ENCODE measurements at regions not wholly inside any gene's neighbourhood (a gene's known extent, or its start where the extent isn't known, plus 50 kb on each side); places are given as distances from the start of the nearest gene placed in this dataset.

DNA sequence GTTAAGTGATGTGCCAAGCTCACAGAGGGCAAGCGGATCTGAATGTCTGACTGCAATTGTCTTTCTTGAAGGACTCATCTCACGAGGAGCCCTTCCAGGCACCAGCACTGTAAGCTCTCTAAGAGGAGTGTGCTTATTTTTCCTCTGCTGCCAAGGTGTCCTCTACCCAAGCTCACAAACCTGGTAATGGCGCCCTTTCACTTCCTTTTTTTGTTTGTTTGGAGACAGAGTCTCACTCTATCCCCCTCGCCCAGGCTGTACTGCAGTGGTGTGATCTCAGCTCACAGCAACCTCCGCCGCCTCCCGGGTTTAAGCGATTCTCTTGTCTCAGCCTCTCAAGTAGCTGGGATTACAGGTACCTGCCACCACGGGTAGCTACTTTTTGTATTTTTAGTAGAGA, 233.8 kb downstream of the MAP2K4 start:
- CTCF ChIA-PET, result interaction anchor here (1.3 kb wide), 1 partner anchor 748 kb away, joined by 4 read pairs; no protein-coding TSS in a partner anchor
- DNase-seq, result no peak
- no peak overlapping the region for H3K27ac Mint-ChIP-seq
- no peaks in the 10 kb centered on the region for H3K9me3 Mint-ChIP-seq
- H3K4me1 Mint-ChIP-seq, result no peaks in the 10 kb centered on the region
- no peaks in the 10 kb centered on the region for H3K27me3 Mint-ChIP-seq
- no peaks in the 10 kb centered on the region for H3K36me3 Mint-ChIP-seq
- no peak overlapping the region for H3K4me3 Mint-ChIP-seq

DNA sequence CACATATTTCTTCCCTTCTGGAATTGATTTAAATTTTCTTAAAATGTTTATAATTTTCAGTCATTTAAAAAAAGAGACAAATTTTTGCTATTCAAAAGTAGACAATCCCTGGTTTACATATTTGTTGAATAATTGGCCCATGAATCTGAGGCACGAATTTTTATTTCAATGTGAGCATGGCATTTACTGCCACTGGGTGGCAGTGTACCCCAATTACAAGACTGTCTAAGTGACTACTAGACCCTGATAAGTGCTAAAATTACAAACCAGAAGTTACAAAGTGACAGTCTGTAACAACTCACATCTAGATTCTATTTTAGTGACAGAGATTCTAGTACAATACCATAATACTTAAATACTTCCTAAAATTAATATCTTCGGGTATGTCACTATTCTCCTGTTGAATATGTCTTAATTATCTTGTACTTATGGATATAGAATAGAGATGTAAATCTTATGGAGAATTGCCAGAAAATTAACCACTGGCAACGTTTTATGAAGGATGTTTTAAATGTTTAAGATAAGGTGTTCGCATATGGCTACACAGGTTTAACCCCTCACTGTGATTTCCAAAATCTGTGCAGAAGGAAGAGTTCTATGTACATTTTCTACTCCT, 235.8 kb downstream of the MAP2K4 start:
- Mint-ChIP-seq H3K4me1 (no peaks in the 10 kb centered on the region), H3K36me3 (no peaks in the 10 kb centered on the region), H3K4me3 (no peak overlapping the region), H3K27ac (no peak overlapping the region), H3K9me3 (peaks cover 2% of the 10 kb centered on the region), H3K27me3 (no peaks in the 10 kb centered on the region)
- CTCF ChIA-PET, result no interaction called here
- peak; percentile 25 for DNase-seq

DNA sequence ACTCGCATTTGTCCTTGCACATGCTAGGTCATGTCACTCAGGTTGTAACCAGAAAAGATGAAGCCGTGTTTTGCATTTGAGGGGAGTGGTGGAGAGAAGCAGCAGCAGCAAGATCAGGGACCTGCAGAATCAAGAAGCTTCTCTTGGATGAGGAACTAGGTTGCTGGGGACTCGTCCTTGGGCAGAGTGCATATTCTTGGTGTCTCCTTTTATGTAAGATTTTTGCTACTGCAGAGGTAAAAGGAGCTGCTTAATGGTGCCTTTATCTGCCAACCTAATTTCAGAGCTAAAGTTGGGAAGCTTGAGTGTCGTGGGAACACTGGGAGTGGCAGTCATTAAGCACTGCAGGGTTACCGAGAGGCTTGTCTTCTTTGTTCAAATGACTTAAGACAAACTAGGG, 236.5 kb downstream of the MAP2K4 start:
- H3K36me3 Mint-ChIP-seq, result no peaks in the 10 kb centered on the region
- CTCF ChIA-PET, result no interaction called here
- no peak for DNase-seq
- H3K9me3 Mint-ChIP-seq, result peaks cover 6% of the 10 kb centered on the region
- H3K27me3 Mint-ChIP-seq, result no peaks in the 10 kb centered on the region
- H3K27ac Mint-ChIP-seq, result no peak overlapping the region
- no peaks in the 10 kb centered on the region for H3K4me1 Mint-ChIP-seq
- H3K4me3 Mint-ChIP-seq, result no peak overlapping the region

DNA sequence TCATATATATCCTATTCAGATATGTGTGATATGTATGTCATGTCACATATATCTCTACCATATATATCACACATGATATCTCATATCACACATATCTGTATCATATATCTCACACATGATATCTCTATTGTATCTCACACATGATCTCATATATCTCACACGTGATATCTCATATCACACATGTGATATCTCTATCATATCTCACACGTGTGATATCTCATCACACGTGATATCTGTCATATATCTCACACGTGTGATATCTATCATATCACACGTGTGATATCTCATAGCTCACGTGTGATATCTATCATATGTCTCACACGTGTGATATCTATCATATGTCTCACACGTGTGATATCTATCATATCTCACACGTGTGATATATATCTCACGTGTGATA, 240.7 kb downstream of the MAP2K4 start:
- Mint-ChIP-seq H3K36me3 (no peaks in the 10 kb centered on the region), H3K9me3 (peaks cover 12% of the 10 kb centered on the region), H3K4me1 (no peaks in the 10 kb centered on the region), H3K4me3 (no peak overlapping the region), H3K27ac (no peak overlapping the region), H3K27me3 (no peaks in the 10 kb centered on the region)
- no peak for DNase-seq
- CTCF ChIA-PET, result no interaction called here

DNA sequence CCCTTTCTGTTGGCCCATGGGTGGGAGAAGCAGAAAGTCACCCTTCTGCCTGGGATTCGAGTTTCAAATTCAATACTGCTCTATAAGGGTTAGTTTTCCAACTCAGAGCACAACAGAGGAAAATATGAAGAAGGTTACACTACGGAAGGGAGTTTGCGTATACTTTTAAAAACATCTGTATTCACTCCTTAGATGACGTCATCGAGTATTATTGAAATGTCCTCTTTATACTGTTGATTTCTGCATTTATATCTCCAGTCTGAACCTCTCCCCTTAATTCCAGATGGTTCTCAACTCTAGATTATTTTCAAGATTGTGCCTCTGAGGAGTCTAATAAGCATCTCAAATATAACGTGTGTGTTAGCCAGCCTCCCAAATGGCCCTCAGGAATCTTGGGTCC, 249.1 kb downstream of the MAP2K4 start:
- Mint-ChIP-seq H3K36me3 (no peaks in the 10 kb centered on the region), H3K27me3 (no peaks in the 10 kb centered on the region), H3K4me3 (no peak overlapping the region), H3K9me3 (peaks cover 6% of the 10 kb centered on the region), H3K4me1 (no peaks in the 10 kb centered on the region), H3K27ac (no peak overlapping the region)
- CTCF ChIA-PET, result no interaction called here
- no peak for DNase-seq

DNA sequence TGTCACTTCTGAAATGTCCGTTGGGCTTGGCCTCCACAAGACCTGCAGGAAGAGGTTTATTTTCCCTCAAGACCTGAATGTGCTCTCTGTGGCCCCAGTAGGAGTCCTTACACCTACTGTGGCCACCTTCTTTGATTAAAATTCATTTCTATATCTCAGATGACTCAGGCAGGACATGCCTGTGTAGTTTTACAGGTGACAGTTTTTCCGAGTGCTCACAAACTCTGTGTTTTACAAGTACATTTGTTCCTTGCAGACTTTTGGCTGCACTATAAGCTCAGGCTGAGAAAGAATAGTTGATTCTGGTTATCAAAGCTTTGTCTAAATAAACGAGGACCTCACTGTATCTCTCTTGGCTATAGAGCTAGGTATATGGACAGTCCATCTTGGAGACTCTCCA, 257.1 kb downstream of the MAP2K4 start:
- CTCF ChIA-PET, result no interaction called here
- Mint-ChIP-seq H3K27ac (no peak overlapping the region), H3K9me3 (peaks cover 12% of the 10 kb centered on the region), H3K36me3 (no peaks in the 10 kb centered on the region), H3K4me1 (no peaks in the 10 kb centered on the region), H3K27me3 (no peaks in the 10 kb centered on the region), H3K4me3 (no peak overlapping the region)
- no peak for DNase-seq

DNA sequence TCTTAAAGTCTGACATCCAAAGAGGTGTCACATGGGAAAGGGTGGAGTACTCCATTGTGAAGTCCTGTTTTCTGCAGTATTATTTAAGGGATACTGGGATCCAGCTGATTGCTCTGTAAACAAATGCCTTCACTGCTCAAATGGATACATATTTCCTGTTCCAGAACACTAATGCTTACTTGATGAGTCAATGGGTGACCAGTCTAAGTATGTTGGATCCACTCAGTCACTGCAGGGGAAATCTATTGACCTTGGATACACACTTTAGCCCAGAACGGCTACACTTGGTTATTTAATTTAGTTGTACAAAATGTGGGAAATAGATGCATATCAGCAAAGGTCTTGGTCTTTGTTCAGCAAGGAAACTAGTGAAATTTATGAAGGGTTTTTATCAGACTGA, 261.4 kb downstream of the MAP2K4 start:
- H3K27me3 Mint-ChIP-seq, result no peaks in the 10 kb centered on the region
- DNase-seq, result no peak
- no peak overlapping the region for H3K27ac Mint-ChIP-seq
- CTCF ChIA-PET, result no interaction called here
- H3K4me1 Mint-ChIP-seq, result no peaks in the 10 kb centered on the region
- H3K4me3 Mint-ChIP-seq, result no peak overlapping the region
- peaks cover 9% of the 10 kb centered on the region for H3K9me3 Mint-ChIP-seq
- no peaks in the 10 kb centered on the region for H3K36me3 Mint-ChIP-seq

DNA sequence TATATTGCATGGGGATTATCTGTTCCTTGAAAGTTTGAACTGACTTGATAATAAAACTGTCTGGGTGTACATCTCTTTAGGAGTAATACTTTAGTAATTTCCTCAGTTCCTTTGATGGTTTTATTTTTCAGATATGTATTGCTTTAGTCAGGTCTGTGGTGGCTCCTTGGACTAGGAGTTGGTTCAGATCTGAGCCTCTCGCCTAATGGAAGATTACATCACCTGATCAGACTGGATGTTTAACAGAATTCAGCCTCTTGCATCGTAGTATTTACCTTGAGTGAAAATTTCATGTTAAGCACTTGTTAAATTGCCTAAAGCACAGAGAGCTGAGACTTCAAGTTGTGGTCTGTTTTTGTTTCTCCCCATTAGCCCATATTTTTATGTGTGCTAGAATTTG, 267.3 kb downstream of the MAP2K4 start:
- Mint-ChIP-seq H3K27ac (no peak overlapping the region), H3K27me3 (no peaks in the 10 kb centered on the region), H3K4me1 (no peaks in the 10 kb centered on the region), H3K36me3 (no peaks in the 10 kb centered on the region), H3K9me3 (peaks cover 4% of the 10 kb centered on the region), H3K4me3 (no peak overlapping the region)
- CTCF ChIA-PET, result no interaction called here
- DNase-seq, result no peak

DNA sequence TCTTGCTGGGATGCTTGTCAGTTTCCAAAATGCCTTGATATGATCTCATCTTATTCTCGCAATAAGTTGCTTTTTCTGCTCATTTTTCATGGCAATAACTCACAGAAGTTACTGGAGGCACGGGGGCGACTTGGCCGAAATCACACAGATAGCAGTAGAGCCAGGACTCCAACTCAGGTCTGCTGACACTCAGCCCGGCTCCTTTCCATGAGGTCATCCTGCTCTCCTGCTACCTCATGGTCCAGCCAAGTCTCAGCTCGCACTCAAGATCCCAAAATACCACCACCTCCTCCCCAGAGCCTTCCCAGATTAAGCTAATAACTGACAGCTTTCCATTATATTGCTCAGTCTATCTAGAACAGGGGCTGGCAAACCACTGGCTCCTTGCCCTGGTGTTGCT, 269.5 kb downstream of the MAP2K4 start:
- Mint-ChIP-seq H3K4me1 (no peaks in the 10 kb centered on the region), H3K27me3 (no peaks in the 10 kb centered on the region), H3K9me3 (peaks cover 5% of the 10 kb centered on the region), H3K36me3 (no peaks in the 10 kb centered on the region), H3K4me3 (no peak overlapping the region), H3K27ac (no peak overlapping the region)
- CTCF ChIA-PET, result no interaction called here
- no peak for DNase-seq

DNA sequence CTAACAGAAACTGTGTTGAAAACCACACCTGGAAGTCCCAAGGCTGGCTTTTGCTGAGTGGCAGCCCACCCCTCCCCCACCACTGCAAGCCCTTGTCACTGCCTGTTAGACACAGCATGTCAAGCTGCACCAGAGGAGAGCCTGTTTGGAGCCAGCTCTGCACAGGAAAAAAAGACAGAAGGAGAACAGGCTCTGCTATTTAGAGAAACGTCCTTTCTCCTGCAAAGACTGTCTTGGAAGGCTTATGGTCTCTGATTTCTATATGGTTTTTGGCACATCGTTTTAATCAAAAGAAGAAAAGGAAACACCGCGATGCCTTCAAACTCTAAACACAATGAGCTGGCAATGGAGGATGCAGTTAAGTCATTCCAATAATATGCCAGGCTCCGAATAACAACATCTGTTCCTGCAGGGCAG, 275.5 kb downstream of the MAP2K4 start:
- Mint-ChIP-seq H3K27ac (no peak overlapping the region), H3K27me3 (no peaks in the 10 kb centered on the region), H3K36me3 (no peaks in the 10 kb centered on the region), H3K4me3 (no peak overlapping the region), H3K4me1 (no peaks in the 10 kb centered on the region), H3K9me3 (peaks cover 8% of the 10 kb centered on the region)
- no peak for DNase-seq
- CTCF ChIA-PET, result no interaction called here

DNA sequence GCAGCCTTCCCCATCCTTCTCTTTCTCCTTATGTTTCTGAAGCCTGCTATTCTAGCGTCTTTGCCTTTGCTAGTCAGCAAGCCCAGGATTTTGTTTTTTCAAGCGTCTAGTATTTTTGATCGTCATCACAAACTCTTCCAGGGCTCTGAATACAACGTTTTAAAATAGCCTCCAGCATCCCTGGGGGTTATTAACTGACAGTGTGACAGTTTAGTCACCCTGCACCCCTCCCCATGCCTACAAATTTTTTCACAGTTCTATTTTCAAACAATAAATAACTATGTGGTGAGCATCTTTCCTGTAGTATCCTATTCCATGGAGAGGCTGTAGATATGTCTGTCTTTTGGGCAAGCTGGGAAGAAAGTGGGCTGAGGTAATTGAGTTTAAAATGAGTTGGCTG, 280.9 kb downstream of the MAP2K4 start:
- H3K36me3 Mint-ChIP-seq, result no peaks in the 10 kb centered on the region
- H3K27me3 Mint-ChIP-seq, result no peaks in the 10 kb centered on the region
- CTCF ChIA-PET, result no interaction called here
- no peak overlapping the region for H3K4me3 Mint-ChIP-seq
- no peaks in the 10 kb centered on the region for H3K4me1 Mint-ChIP-seq
- H3K9me3 Mint-ChIP-seq, result peaks cover 8% of the 10 kb centered on the region
- DNase-seq, result no peak
- H3K27ac Mint-ChIP-seq, result no peak overlapping the region

DNA sequence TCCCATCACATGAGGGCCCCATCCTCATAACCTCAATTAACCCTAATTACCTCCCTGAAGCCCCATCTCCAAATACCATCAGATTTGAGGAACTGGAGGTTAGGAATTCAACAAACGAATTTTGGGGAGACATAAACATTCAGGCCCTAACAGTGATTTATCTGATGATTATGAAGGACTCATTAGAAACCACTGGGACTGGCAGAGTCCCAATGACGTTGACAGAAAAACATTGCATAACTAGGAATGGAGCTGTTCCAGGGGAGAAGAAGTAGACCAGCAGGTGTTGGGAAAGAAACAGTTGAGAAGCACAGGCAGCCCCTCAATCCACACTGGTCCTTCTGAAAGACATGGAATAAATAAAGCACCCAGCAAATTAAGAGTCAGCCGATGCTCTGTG, 282.0 kb downstream of the MAP2K4 start:
- Mint-ChIP-seq H3K27me3 (no peaks in the 10 kb centered on the region), H3K36me3 (no peaks in the 10 kb centered on the region)

DNA sequence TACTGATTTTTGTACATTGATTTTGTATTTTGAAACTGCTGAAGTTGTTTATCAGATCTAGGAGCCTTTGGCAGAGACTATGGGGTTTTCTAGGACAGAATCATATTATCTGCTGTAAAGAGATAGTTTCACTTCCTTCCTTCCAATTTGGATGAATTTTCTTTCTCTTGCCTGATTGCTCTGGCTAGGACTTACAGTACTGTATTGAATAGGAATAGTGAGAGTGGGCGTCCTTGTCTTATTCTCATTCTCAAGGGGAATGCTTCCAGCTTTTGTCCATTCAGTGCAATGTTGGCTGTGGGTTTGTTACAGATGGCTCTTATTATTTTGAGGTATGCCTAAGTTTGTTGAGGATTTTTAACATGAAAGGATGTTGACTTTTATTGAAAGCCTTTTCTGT, 290.1 kb downstream of the MAP2K4 start:
- Mint-ChIP-seq H3K4me1 (no peaks in the 10 kb centered on the region), H3K36me3 (no peaks in the 10 kb centered on the region), H3K27ac (no peak overlapping the region), H3K27me3 (no peaks in the 10 kb centered on the region), H3K9me3 (peaks cover 26% of the 10 kb centered on the region), H3K4me3 (no peak overlapping the region)
- CTCF ChIA-PET, result no interaction called here
- no peak for DNase-seq

More for the DNA sequence above, 282.0 kb downstream of the MAP2K4 start:
- CTCF ChIA-PET, result no interaction called here
- H3K27ac Mint-ChIP-seq, result no peak overlapping the region
- peaks cover 8% of the 10 kb centered on the region for H3K9me3 Mint-ChIP-seq
- H3K4me1 Mint-ChIP-seq, result no peaks in the 10 kb centered on the region
- H3K4me3 Mint-ChIP-seq, result no peak overlapping the region
- no peak for DNase-seq

DNA sequence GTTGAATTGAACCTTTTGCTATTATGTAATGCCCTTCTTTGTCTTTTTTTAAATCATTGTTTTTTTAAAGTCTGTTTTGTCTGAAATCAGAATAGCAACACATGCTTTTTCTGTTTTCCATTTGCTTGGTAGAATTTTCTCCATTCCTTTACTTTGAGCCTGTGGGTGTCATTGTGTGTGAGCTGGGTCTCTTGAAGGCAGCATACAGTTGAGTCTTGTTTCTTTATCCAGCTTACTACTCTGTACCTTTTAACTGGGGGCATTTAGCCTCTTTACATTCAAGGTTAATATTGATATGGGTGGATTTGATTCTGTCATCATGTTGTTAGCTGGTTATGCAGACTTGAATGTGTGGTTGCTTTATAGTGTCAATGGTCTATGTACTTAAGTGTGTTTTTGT, 292.0 kb downstream of the MAP2K4 start:
- Mint-ChIP-seq H3K27me3 (no peaks in the 10 kb centered on the region), H3K4me1 (no peaks in the 10 kb centered on the region), H3K9me3 (peaks cover 26% of the 10 kb centered on the region), H3K27ac (no peak overlapping the region), H3K36me3 (no peaks in the 10 kb centered on the region), H3K4me3 (no peak overlapping the region)
- CTCF ChIA-PET, result no interaction called here
- no peak for DNase-seq

DNA sequence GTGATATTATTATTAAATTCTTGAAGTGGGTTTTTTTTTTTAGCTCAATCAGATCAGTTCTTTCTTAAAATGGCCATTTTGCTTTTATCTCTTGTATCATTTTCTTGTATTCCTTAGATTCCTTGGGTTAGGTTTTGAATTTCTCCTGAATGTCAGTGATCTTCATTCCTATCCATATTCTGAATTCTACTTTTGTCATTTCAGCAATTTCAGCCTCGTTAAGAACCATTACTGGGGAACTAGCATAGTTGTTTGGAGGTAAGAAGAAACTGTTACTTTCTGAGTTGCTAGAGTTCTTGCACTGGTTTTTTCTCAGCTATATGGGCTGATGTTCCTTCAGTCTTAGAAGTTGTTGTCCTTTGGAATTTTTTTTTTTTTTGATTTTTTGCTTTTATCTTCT, 293.1 kb downstream of the MAP2K4 start:
- H3K27me3 Mint-ChIP-seq, result no peaks in the 10 kb centered on the region
- DNase-seq, result no peak
- H3K9me3 Mint-ChIP-seq, result peaks cover 24% of the 10 kb centered on the region
- no peaks in the 10 kb centered on the region for H3K4me1 Mint-ChIP-seq
- H3K27ac Mint-ChIP-seq, result no peak overlapping the region
- CTCF ChIA-PET, result interaction anchor here (0.8 kb wide), 1 partner anchor 716 kb away, joined by 3 read pairs; no protein-coding TSS in a partner anchor
- H3K4me3 Mint-ChIP-seq, result no peak overlapping the region
- H3K36me3 Mint-ChIP-seq, result no peaks in the 10 kb centered on the region

DNA sequence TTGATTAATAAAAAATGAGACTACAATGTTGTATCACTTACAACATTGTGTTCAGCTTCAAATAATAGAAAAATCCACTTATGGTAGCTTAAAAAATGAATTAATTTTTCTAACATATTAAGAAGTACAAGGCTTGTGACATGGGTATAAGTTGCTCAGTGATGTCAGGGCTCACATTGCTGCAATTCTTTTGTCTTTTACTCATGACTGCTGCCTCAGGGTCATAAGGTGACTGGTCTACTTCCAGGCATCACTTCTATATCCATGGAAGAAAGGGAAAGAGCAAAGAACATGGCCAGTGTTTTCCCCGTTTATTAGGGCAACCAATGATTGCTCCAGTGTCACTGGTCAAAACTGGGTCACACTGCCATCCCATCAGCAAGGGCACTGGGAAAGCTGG, 295.3 kb downstream of the MAP2K4 start:
- Mint-ChIP-seq H3K36me3 (no peaks in the 10 kb centered on the region), H3K27me3 (no peaks in the 10 kb centered on the region), H3K27ac (no peak overlapping the region), H3K4me3 (no peak overlapping the region), H3K9me3 (peaks cover 27% of the 10 kb centered on the region), H3K4me1 (no peaks in the 10 kb centered on the region)
- CTCF ChIA-PET, result no interaction called here
- DNase-seq, result no peak

All from activated naive CD4-positive, alpha-beta T cell treated with anti-CD3 and anti-CD28 coated beads, Interleukin-2, amount 10 ng/mL, durations not matched to agents 7 days and 5 days (primary cell).